ENCODE measurements at regions not wholly inside any gene's neighbourhood (a gene's known extent, or its start where the extent isn't known, plus 50 kb on each side); places are given as distances from the start of the nearest gene placed in this dataset.

- TF ChIP-seq, protein P1, sequence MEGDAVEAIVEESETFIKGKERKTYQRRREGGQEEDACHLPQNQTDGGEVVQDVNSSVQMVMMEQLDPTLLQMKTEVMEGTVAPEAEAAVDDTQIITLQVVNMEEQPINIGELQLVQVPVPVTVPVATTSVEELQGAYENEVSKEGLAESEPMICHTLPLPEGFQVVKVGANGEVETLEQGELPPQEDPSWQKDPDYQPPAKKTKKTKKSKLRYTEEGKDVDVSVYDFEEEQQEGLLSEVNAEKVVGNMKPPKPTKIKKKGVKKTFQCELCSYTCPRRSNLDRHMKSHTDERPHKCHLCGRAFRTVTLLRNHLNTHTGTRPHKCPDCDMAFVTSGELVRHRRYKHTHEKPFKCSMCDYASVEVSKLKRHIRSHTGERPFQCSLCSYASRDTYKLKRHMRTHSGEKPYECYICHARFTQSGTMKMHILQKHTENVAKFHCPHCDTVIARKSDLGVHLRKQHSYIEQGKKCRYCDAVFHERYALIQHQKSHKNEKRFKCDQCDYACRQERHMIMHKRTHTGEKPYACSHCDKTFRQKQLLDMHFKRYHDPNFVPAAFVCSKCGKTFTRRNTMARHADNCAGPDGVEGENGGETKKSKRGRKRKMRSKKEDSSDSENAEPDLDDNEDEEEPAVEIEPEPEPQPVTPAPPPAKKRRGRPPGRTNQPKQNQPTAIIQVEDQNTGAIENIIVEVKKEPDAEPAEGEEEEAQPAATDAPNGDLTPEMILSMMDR (IDR thresholded peaks at IDR 0.05; ENCODE audit: low read depth, low read length, missing control alignments): no peak
- no peak for DNase-seq (ENCODE audit: low read depth)
- in situ Hi-C loops (cut with HindIII; ENCODE audit: low sequenced_read_pairs): no loop called here
- no peak overlapping the region for H3K4me3 ChIP-seq (ENCODE audit: low read depth, low read length)
Observed at GRCh38 chr13:26480246-26480855, 77.1 kb upstream of the WASF3 start.

DNA sequence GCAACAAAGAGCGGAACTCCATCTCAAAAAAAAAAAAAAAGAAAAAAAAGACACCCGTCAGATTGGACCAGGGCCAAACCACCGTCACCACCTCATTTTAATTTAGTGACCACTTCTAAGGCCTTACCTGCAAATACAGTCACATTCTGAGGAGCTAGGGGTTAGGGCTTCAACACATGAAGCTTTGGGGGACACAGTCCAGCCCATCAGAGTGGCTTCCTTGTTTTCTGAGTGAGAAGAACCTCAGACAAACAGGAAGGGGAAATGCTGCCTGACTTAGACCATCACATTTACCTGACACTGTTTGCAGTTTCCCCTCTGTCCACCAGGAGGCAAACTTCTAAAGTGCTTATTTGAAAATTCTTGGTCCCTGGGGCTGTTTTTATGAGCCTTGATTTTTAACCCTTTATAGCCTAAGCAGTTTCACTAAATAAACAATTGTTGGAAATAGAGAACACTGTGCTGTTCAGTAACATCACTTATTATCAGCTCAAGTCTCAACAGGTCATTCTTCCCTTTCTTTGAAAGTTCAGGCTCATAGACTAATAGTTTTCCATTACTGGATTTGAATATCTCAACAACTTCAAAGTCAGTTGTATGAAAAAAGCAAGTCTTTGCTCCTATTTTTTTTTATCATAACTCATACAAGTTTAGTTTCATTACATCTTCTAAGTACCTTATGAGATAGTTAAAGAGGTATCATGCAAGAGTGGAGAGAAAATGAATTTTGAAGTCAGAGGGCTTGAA, 74.9 kb upstream of the WASF3 start:
- in situ Hi-C loops (cut with HindIII; ENCODE audit: low sequenced_read_pairs): no loop called here
- TF ChIP-seq, protein P1 (IDR thresholded peaks at IDR 0.05; ENCODE audit: low read depth, low read length, missing control alignments): peak; percentile 95
- peak; percentile 65 for DNase-seq (ENCODE audit: low read depth)
- H3K4me3 ChIP-seq (ENCODE audit: low read depth, low read length): peak overlapping the region; percentile 19

- no peak overlapping the region for H3K4me3 ChIP-seq (ENCODE audit: low read depth, low read length)
- in situ Hi-C loops (cut with HindIII; ENCODE audit: low sequenced_read_pairs): no loop called here
- TF ChIP-seq, protein P1 (IDR thresholded peaks at IDR 0.05; ENCODE audit: low read depth, low read length, missing control alignments): no peak
- no peak for DNase-seq (ENCODE audit: low read depth)
Observed at GRCh38 chr13:26483546-26483945, 73.9 kb upstream of the WASF3 start.

DNA sequence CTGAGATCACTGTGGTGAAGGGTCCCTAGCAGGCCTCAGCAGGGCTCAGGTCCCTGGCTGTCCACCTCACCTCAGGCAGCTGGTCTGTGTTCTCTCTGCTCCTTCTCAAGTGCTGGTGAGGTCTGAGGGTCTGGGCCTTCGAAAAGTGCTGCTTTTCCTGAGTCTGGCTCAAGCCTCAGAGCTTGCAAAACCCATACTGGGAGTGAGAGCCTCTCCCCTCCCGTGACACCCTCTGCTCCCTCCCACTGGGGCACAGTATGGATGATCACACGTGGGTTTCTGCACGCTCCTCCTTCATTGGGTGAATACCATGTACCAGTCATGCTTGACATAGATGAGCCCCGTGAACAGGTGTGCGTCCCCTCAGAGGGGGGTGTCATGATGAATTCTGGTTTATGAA, 73.3 kb upstream of the WASF3 start:
- no peak for DNase-seq (ENCODE audit: low read depth)
- no peak overlapping the region for H3K4me3 ChIP-seq (ENCODE audit: low read depth, low read length)
- in situ Hi-C loops (cut with HindIII; ENCODE audit: low sequenced_read_pairs): no loop called here
- TF ChIP-seq, protein P1 (IDR thresholded peaks at IDR 0.05; ENCODE audit: low read depth, low read length, missing control alignments): no peak

GRCh38 chr13:26485288-26485687, 72.2 kb upstream of the WASF3 start:
- DNase-seq (ENCODE audit: low read depth): no peak
- in situ Hi-C loops (cut with HindIII; ENCODE audit: low sequenced_read_pairs): no loop called here
- TF ChIP-seq, protein P1 (IDR thresholded peaks at IDR 0.05; ENCODE audit: low read depth, low read length, missing control alignments): no peak

DNA sequence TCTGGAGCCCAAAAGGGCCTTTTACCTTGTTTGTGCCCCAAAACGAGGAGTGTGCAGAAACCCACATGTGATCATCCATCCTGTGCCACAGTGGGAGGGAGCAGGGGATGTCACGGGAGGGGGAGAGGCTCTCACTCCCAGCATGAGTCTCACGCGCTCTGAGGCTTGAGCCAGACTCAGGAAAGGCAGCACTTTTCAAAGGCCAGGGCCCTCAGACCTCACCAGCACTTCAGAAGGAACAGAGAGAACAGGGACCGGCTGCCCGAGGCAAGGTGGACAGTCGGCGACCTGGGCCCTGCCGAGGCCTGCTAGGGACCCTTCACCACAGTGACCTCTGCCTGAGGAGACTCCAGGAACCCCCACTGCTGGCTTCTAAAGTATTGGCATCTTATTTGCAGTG, 71.7 kb upstream of the WASF3 start:
- no peak overlapping the region for H3K4me3 ChIP-seq (ENCODE audit: low read depth, low read length)
- in situ Hi-C loops (cut with HindIII; ENCODE audit: low sequenced_read_pairs): no loop called here
- TF ChIP-seq, protein P1 (IDR thresholded peaks at IDR 0.05; ENCODE audit: low read depth, low read length, missing control alignments): no peak
- DNase-seq (ENCODE audit: low read depth): no peak

More at GRCh38 chr13:26485288-26485687, 72.2 kb upstream of the WASF3 start:
- no peak overlapping the region for H3K4me3 ChIP-seq (ENCODE audit: low read depth, low read length)
